ENCODE measurements at regions not wholly inside any gene's neighbourhood (a gene's known extent, or its start where the extent isn't known, plus 50 kb on each side); places are given as distances from the start of the nearest gene placed in this dataset.

DNA sequence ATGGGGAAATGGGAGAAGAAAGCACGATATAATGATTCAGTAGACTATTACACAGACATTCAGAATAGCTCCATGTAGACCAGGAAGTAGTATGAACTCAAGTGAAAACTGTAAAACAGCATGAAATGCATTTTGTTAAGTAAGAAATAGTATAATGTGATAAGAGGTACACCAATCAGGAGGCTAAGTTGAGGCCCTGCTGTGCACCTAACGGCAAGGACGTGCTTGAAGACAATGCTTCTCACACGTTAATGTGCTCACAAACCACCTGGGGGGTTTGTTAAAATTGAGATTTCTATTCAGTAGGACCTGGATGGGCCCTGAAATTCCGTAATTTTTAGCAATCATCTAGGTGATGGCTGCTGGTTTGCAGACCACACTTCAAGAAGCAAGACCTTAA lies 178.9 kb upstream of the SULF2 start:
- Histone ChIP-seq H3K4me3 (replicated peaks in 1 of 3; ENCODE audit: insufficient read depth in 1 of 3, low read depth in 2 of 3, low read length in 3 of 3) (no peak overlapping the region), H3K79me2 (ENCODE audit: insufficient read depth, low read length) (no peaks in the 10 kb centered on the region), H3K9ac (ENCODE audit: insufficient read depth, low read depth, low read length) (no peak overlapping the region), H3K4me2 (ENCODE audit: low read depth, low read length) (no peak overlapping the region), H3K27me3 (ENCODE audit: control insufficient read depth in 1 of 2, insufficient read depth in 2 of 2, low read length in 2 of 2) (peaks cover 2 to 18% of the 10 kb centered on the region in 2 experiments; a peak in 2 of 5 replicates), H3K9me3 (ENCODE audit: low read length) (no peaks in the 10 kb centered on the region), H3K36me3 (replicated peaks in 1 of 2; ENCODE audit: control insufficient read depth in 1 of 2, insufficient read depth in 2 of 2, low read length in 2 of 2) (no peaks in the 10 kb centered on the region), H3K4me1 (ENCODE audit: insufficient read depth, low read length) (peaks cover 19% of the 10 kb centered on the region), H3K27ac (ENCODE audit: extremely low read length, insufficient read depth, low read length) (no peak overlapping the region), H2AFZ (ENCODE audit: low read length) (no peak overlapping the region), H4K20me1 (ENCODE audit: insufficient read depth, low read length) (no peaks in the 10 kb centered on the region)
- in situ Hi-C loops (cut with HindIII; ENCODE audit: extremely low pct_ligation_motif_present, low pct_unique_long_range_greater_than_20kb) = no loop called here
- CTCF ChIA-PET (ENCODE audit: low intra/inter-chr PET ratio, low total read pairs) = no interaction called here
- BruUV-seq (replicated peaks) = no TSS peak
- 22% methylated on average over 5 of the region's 5 CpGs for WGBS (ENCODE audit: low lambda C conversion rate)
- TF ChIP-seq ZKSCAN5 (CRISPR knock-in tag; IDR thresholded peaks at IDR 0.05) (no peak), MYNN (CRISPR knock-in tag; IDR thresholded peaks at IDR 0.05; ENCODE audit: low read depth) (no peak), RXRA (CRISPR knock-in tag; IDR thresholded peaks at IDR 0.05) (no peak), ZFX (CRISPR knock-in tag; IDR thresholded peaks at IDR 0.05; ENCODE audit: low read depth) (no peak), SRSF4 (IDR thresholded peaks at IDR 0.05; ENCODE audit: low read depth, low read length, poor library complexity, severe bottlenecking) (no peak), ELF3 (CRISPR knock-in tag; IDR thresholded peaks at IDR 0.05) (no peak), ZNF749 (CRISPR knock-in tag; IDR thresholded peaks at IDR 0.05; ENCODE audit: borderline replicate concordance) (no peak)
- TF ChIP-seq, protein P1, sequence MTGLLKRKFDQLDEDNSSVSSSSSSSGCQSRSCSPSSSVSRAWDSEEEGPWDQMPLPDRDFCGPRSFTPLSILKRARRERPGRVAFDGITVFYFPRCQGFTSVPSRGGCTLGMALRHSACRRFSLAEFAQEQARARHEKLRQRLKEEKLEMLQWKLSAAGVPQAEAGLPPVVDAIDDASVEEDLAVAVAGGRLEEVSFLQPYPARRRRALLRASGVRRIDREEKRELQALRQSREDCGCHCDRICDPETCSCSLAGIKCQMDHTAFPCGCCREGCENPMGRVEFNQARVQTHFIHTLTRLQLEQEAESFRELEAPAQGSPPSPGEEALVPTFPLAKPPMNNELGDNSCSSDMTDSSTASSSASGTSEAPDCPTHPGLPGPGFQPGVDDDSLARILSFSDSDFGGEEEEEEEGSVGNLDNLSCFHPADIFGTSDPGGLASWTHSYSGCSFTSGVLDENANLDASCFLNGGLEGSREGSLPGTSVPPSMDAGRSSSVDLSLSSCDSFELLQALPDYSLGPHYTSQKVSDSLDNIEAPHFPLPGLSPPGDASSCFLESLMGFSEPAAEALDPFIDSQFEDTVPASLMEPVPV (CRISPR knock-in tag; IDR thresholded peaks at IDR 0.05) = no peak
- POLR2A ChIA-PET = interaction anchor here (1.5 kb wide), 1 partner anchor 10 kb away, joined by 3 read pairs; no protein-coding TSS in a partner anchor
- no peak for ATAC-seq
- intact Hi-C loops (cut with micrococcal nuclease; ENCODE audit: unreplicated experiment) = no loop called here
- DNase-seq (ENCODE audit: low spot score) = no peak
- no peak for FAIRE-seq
